ENCODE measurements at regions not wholly inside any gene's neighbourhood (a gene's known extent, or its start where the extent isn't known, plus 50 kb on each side); places are given as distances from the start of the nearest gene placed in this dataset.
"Not testable (repeated sequence)": the region's sequence is repeated elsewhere in the genome, so short reads cannot be mapped to it uniquely, and the experiment has no call there.

- intact Hi-C loops (cut with DNase I), result no loop called here
- Histone ChIP-seq H3K4me1 (no peaks in the 10 kb centered on the region), H3K36me3 (ENCODE audit: insufficient read depth in 1 of 2, low read depth in 1 of 2) (no peaks in the 10 kb centered on the region), H3K4me3 (no peak overlapping the region), H3K9me3 (no peaks in the 10 kb centered on the region), H3K27me3 (ENCODE audit: insufficient read depth in 3 of 3, low read length in 2 of 3) (peaks cover 0 to 19% (median 8%) of the 10 kb centered on the region in 3 donors), H3K27ac (no peak overlapping the region)
- no peak for TF ChIP-seq CTCF (IDR thresholded peaks at IDR 0.05)
- no peak for ATAC-seq
- WGBS, 3 donors, result 38 to 42% (median 39%) methylated on average over 7 of the region's 7 CpGs
- peak; percentile 62 to 66 for DNase-seq
Measured at GRCh38 chr10:11685787-11686218, 56.4 kb upstream of the ECHDC3 start.

- TF ChIP-seq CTCF (IDR thresholded peaks at IDR 0.05), result no peak
- intact Hi-C loops (cut with DNase I), result loop anchor here in 1 of 2 donors (5.0 kb wide), 1 partner anchor 73 kb away; the partner anchor contains the start of gene USP6NL
- H3K27ac ChIP-seq, result peak overlapping the region; percentile 74
- peak overlapping the region; percentile 24 for H3K4me3 ChIP-seq
- no peaks in the 10 kb centered on the region for H3K36me3 ChIP-seq (ENCODE audit: insufficient read depth in 1 of 2, low read depth in 1 of 2)
- ATAC-seq (peak; percentile 48 to 87 (median 76)), DNase-seq (peak; percentile 66 to 72)
- H3K9me3 ChIP-seq, result no peaks in the 10 kb centered on the region
- 35 to 36% (median 35%) methylated on average over 26 of the region's 26 CpGs for WGBS, 3 donors
- H3K4me1 ChIP-seq, result no peaks in the 10 kb centered on the region
- H3K27me3 ChIP-seq (ENCODE audit: insufficient read depth in 3 of 3, low read length in 2 of 3), result peaks cover 0 to 18% (median 8%) of the 10 kb centered on the region in 3 donors
Measured at GRCh38 chr10:11684717-11685645, 57.2 kb upstream of the ECHDC3 start.

- 57 to 83% (median 63%) methylated on average over 4 of the region's 4 CpGs for WGBS, 3 donors
- ATAC-seq; DNase-seq; H3K4me1 ChIP-seq; H3K36me3 ChIP-seq (ENCODE audit: insufficient read depth in 1 of 2, low read depth in 1 of 2); H3K4me3 ChIP-seq; H3K9me3 ChIP-seq: not testable (repeated sequence)
- Histone ChIP-seq H3K27ac (peak overlapping the region; percentile 74), H3K27me3 (ENCODE audit: insufficient read depth in 3 of 3, low read length in 2 of 3) (peaks cover 0 to 16% (median 5%) of the 10 kb centered on the region in 3 donors)
- intact Hi-C loops (cut with DNase I), result loop anchor here in 1 of 2 donors (5.0 kb wide), 1 partner anchor 72 kb away; the partner anchor contains the start of gene USP6NL
Measured at GRCh38 chr10:11684341-11684716, 57.9 kb upstream of the ECHDC3 start.

- no peaks in the 10 kb centered on the region for H3K9me3 ChIP-seq
- WGBS, 3 donors, result 89 to 92% (median 90%) methylated on average over 14 of the region's 14 CpGs
- H3K4me3 ChIP-seq, result no peak overlapping the region
- no peaks in the 10 kb centered on the region for H3K4me1 ChIP-seq
- H3K36me3 ChIP-seq (ENCODE audit: insufficient read depth in 1 of 2, low read depth in 1 of 2), result no peaks in the 10 kb centered on the region
- H3K27me3 ChIP-seq (ENCODE audit: insufficient read depth in 3 of 3, low read length in 2 of 3), result peaks cover 0 to 17% (median 6%) of the 10 kb centered on the region in 3 donors
- DNase-seq, result no peak
- intact Hi-C loops (cut with DNase I), result loop anchor here in 1 of 2 donors (5.0 kb wide), 1 partner anchor 71 kb away; the partner anchor contains the start of gene USP6NL
- no peak for ATAC-seq
- TF ChIP-seq CTCF (IDR thresholded peaks at IDR 0.05), result no peak
- no peak overlapping the region for H3K27ac ChIP-seq
Measured at GRCh38 chr10:11683529-11684320, 58.5 kb upstream of the ECHDC3 start.

Data from psoas muscle (tissue), 7 donors.